Activated B cell treated with CpG ODN at 0.5 μM for 24 hours (primary cell): ENCODE measurements at regions not wholly inside any gene's neighbourhood (a gene's known extent, or its start where the extent isn't known, plus 50 kb on each side); places are given as distances from the start of the nearest gene placed in this dataset.

Experiments
- ATAC-seq: fragments of 200-7000 bp; cut with Tn5 transposase; one replicate; pipeline ENCODE4 v1.10.0; 2021; ENCODE audit warnings: low read depth, mild to moderate bottlenecking, moderate library complexity
- CTCF ChIA-PET: fragments of 350-600 bp; sonication (Branson Sonifier 250); formaldehyde crosslinking; loops from one replicate; lab custom pipeline; 2021; ENCODE audit warnings: antibody characterized with exemption; lab: Charles Lee
- POLR2A ChIA-PET: fragments of 350-600 bp; sonication (Branson Sonifier 250); formaldehyde crosslinking; loops from one replicate; lab custom pipeline; 2021; ENCODE audit warnings: antibody characterized with exemption; lab: Charles Lee
- DNase-seq: peaks from one replicate; pipeline ENCODE4 v3.0.0; 2022
- H3K27ac Mint-ChIP-seq: one replicate; pipeline ENCODE4 v1.8.0; 2020; ENCODE audit warnings: mixed read lengths
- H3K27me3 Mint-ChIP-seq: one replicate; pipeline ENCODE4 v1.8.0; 2021; ENCODE audit warnings: mixed read lengths
- H3K36me3 Mint-ChIP-seq: one replicate; pipeline ENCODE4 v1.8.0; 2021; ENCODE audit warnings: low read depth, mixed read lengths
- H3K4me1 Mint-ChIP-seq: one replicate; pipeline ENCODE4 v1.8.0; 2021; ENCODE audit warnings: mixed read lengths
- H3K4me3 Mint-ChIP-seq: one replicate; pipeline ENCODE4 v1.8.0; 2020; ENCODE audit warnings: mild to moderate bottlenecking, mixed read lengths
- H3K9me3 Mint-ChIP-seq: one replicate; pipeline ENCODE4 v1.8.0; 2020; ENCODE audit warnings: mixed read lengths
- intact Hi-C: fragments of 100-400 bp; cut with micrococcal nuclease; formaldehyde crosslinking; loops from one replicate; pipeline ENCODE4 v1.15.1; 2024
- TF ChIP-seq, protein P1 (sequence below): fragments of 200-600 bp; IDR thresholded peaks from one replicate; pipeline ENCODE4 v1.8.0; 2022; ENCODE audit warnings: antibody characterized with exemption, mild to moderate bottlenecking

GRCh38 chr18:34025191-34025801 lies 199.4 kb downstream of the NOL4 start:
- no peak for DNase-seq
- Mint-ChIP-seq H3K27me3 (no peaks in the 10 kb centered on the region), H3K27ac (no peak overlapping the region), H3K4me1 (no peaks in the 10 kb centered on the region), H3K4me3 (no peak overlapping the region), H3K36me3 (no peaks in the 10 kb centered on the region), H3K9me3 (no peaks in the 10 kb centered on the region)
- intact Hi-C loops, result no loop called here
- no peak for ATAC-seq
- POLR2A ChIA-PET, result no interaction called here
- CTCF ChIA-PET, result no interaction called here
- TF ChIP-seq, protein P1, sequence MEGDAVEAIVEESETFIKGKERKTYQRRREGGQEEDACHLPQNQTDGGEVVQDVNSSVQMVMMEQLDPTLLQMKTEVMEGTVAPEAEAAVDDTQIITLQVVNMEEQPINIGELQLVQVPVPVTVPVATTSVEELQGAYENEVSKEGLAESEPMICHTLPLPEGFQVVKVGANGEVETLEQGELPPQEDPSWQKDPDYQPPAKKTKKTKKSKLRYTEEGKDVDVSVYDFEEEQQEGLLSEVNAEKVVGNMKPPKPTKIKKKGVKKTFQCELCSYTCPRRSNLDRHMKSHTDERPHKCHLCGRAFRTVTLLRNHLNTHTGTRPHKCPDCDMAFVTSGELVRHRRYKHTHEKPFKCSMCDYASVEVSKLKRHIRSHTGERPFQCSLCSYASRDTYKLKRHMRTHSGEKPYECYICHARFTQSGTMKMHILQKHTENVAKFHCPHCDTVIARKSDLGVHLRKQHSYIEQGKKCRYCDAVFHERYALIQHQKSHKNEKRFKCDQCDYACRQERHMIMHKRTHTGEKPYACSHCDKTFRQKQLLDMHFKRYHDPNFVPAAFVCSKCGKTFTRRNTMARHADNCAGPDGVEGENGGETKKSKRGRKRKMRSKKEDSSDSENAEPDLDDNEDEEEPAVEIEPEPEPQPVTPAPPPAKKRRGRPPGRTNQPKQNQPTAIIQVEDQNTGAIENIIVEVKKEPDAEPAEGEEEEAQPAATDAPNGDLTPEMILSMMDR, result no peak

- POLR2A ChIA-PET, result no interaction called here
- intact Hi-C loops, result no loop called here
- TF ChIP-seq, protein P1, result no peak
- no peaks in the 10 kb centered on the region for H3K36me3 Mint-ChIP-seq
- H3K4me1 Mint-ChIP-seq, result no peaks in the 10 kb centered on the region
- no peaks in the 10 kb centered on the region for H3K9me3 Mint-ChIP-seq
- no peak overlapping the region for H3K27ac Mint-ChIP-seq
- CTCF ChIA-PET, result no interaction called here
- no peak overlapping the region for H3K4me3 Mint-ChIP-seq
- ATAC-seq, result no peak
- no peak for DNase-seq
- no peaks in the 10 kb centered on the region for H3K27me3 Mint-ChIP-seq
Measured at GRCh38 chr18:34023471-34023870, 201.2 kb downstream of the NOL4 start.

DNA sequence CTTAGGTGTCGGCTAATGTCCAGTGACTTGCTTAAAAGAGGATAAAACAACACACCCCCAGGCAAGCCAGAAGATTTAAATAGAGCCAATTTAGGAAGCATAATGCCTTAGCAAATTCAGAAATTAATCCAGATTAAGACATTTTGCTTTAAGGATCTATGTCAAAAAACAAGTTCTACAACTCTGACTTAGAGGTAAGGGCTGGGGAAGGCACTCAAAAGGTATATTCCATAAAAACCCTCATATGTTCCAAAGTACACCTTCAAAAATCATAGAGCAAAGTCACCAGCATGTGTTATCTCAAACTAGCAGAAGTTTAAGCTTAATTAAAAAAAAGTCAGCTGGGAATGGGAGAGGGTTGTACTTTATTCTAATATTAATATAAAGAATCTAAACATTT lies 206.4 kb downstream of the NOL4 start:
- intact Hi-C loops, result no loop called here
- no peak overlapping the region for H3K27ac Mint-ChIP-seq
- no peak for DNase-seq
- H3K36me3 Mint-ChIP-seq, result no peaks in the 10 kb centered on the region
- CTCF ChIA-PET, result no interaction called here
- no peaks in the 10 kb centered on the region for H3K9me3 Mint-ChIP-seq
- no peaks in the 10 kb centered on the region for H3K27me3 Mint-ChIP-seq
- ATAC-seq, result no peak
- POLR2A ChIA-PET, result no interaction called here
- H3K4me3 Mint-ChIP-seq, result no peak overlapping the region
- no peaks in the 10 kb centered on the region for H3K4me1 Mint-ChIP-seq
- TF ChIP-seq, protein P1, result no peak

DNA sequence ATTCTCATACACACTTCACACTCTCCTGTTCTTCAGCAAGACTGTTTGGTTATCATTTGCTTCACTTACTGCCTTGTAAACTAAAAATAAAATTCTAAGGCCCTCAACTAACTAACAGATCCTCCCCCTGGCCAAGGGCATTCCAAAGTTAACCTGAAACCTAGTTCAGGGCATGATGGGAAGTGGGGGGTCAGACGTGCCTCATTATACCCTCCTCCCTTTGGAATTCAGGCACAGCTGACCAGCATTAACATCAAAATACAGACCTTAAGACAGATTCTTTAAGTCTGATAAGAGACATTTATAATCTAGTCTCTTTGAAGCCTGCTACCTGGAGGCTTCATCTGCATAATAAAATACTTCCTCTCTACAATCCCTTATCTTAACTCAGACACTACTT lies 221.0 kb downstream of the NOL4 start:
- no peak overlapping the region for H3K27ac Mint-ChIP-seq
- POLR2A ChIA-PET, result no interaction called here
- DNase-seq (no peak), ATAC-seq (no peak)
- CTCF ChIA-PET, result no interaction called here
- no peaks in the 10 kb centered on the region for H3K4me1 Mint-ChIP-seq
- H3K4me3 Mint-ChIP-seq, result no peak overlapping the region
- H3K27me3 Mint-ChIP-seq, result no peaks in the 10 kb centered on the region
- H3K36me3 Mint-ChIP-seq, result no peaks in the 10 kb centered on the region
- H3K9me3 Mint-ChIP-seq, result no peaks in the 10 kb centered on the region
- TF ChIP-seq, protein P1, result no peak
- intact Hi-C loops, result no loop called here

DNA sequence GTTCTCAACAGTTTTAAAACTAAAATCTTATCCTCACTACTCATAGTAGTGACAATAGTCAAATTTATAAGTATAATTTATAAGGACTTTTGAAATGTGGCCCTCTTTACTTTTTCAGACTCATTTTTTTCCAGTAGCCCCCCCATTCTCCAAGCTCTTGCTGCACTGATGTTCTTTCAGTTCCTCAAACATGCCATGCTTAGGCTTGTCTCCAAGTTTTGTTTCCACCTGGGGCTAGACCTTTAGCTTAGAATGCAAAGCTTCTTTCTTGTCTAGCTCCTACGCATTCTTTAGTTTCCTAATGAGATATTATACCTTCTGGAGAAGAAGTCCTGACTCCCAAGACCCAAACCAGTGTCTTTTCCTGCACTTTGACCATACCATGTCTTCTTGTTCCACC lies 222.6 kb downstream of the NOL4 start:
- Mint-ChIP-seq H3K36me3 (no peaks in the 10 kb centered on the region), H3K27me3 (no peaks in the 10 kb centered on the region), H3K4me3 (no peak overlapping the region), H3K27ac (no peak overlapping the region), H3K9me3 (no peaks in the 10 kb centered on the region), H3K4me1 (no peaks in the 10 kb centered on the region)
- CTCF ChIA-PET, result no interaction called here
- ATAC-seq (no peak), DNase-seq (no peak)
- POLR2A ChIA-PET, result no interaction called here
- intact Hi-C loops, result no loop called here
- TF ChIP-seq, protein P1, result no peak
